ENCODE measurements at regions not wholly inside any gene's neighbourhood (a gene's known extent, or its start where the extent isn't known, plus 50 kb on each side); places are given as distances from the start of the nearest gene placed in this dataset.

DNA sequence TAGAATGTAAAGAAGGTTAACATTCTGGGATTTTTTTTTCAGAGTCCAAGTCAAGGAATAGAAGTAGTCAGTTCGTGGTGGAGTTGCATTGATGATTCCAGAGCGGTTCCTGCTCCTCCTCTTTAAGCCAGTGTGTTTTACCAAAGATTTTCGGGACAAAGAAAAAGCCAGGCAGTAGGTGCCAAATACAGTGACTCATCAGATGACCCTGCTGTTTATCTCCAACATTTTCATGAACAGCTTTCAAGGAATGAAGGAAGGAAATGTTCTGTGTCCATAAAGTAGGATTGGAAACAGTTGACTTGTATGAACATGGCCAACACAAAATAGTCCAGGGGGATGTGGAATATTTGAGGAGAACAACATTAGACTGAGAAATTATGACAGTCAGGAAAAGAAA, 142.4 kb upstream of the TMC3 start:
- TF ChIP-seq EZH2 (optimal IDR thresholded peaks at IDR 0.05; ENCODE audit: low read depth, low read length) = no peak
- TF ChIP-seq, protein P1, sequence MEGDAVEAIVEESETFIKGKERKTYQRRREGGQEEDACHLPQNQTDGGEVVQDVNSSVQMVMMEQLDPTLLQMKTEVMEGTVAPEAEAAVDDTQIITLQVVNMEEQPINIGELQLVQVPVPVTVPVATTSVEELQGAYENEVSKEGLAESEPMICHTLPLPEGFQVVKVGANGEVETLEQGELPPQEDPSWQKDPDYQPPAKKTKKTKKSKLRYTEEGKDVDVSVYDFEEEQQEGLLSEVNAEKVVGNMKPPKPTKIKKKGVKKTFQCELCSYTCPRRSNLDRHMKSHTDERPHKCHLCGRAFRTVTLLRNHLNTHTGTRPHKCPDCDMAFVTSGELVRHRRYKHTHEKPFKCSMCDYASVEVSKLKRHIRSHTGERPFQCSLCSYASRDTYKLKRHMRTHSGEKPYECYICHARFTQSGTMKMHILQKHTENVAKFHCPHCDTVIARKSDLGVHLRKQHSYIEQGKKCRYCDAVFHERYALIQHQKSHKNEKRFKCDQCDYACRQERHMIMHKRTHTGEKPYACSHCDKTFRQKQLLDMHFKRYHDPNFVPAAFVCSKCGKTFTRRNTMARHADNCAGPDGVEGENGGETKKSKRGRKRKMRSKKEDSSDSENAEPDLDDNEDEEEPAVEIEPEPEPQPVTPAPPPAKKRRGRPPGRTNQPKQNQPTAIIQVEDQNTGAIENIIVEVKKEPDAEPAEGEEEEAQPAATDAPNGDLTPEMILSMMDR (IDR thresholded peaks at IDR 0.05; ENCODE audit: low read length) = no peak
- TF ChIP-seq EZH2phosphoT487 (IDR thresholded peaks at IDR 0.05; ENCODE audit: low read length) = no peak

All from MM.1S (cell line).